Hepatocyte (in vitro differentiated cells): ENCODE measurements at regions not wholly inside any gene's neighbourhood (a gene's known extent, or its start where the extent isn't known, plus 50 kb on each side); places are given as distances from the start of the nearest gene placed in this dataset.

ENCODE experiments used
- EZH2 ChIP-seq: fragments of 200-600 bp; sonication (generic); IDR thresholded peaks from 2 replicates; pipeline ENCODE4 v1.6.1; 2016; ENCODE audit warnings: antibody characterized with exemption, mild to moderate bottlenecking, borderline replicate concordance
- EZH2phosphoT487 ChIP-seq: fragments of 200-600 bp; sonication (generic); IDR thresholded peaks from one replicate; pipeline ENCODE4 v1.6.1; 2018; ENCODE audit warnings: antibody characterized with exemption, mild to moderate bottlenecking, low read depth, moderate library complexity; ENCODE audit not compliant: unreplicated experiment, severe bottlenecking
- TF ChIP-seq, protein P1 (sequence below): fragments of 200-600 bp; sonication (generic); IDR thresholded peaks from 2 replicates; pipeline ENCODE4 v1.5.1; 2016; ENCODE audit warnings: antibody characterized with exemption, mild to moderate bottlenecking; ENCODE audit not compliant: poor library complexity

DNA sequence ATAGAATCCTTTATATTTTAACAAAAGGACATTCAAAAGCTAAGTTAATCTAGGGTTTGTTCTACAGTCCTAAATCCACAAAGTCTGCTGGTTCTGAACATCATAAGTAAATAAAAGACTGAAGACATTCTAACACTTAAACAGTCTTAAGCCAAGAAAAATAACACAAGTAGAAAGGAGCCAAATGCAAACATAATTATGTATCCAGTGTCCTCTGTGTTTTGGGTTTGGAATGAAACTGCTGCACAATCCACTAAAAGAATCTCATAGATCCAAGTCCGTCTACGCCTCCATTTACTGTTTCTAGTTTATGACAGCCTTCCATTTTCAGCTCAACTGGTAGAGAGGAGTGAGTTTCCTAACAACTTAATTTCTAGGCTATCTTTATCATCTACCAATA lies 623.6 kb upstream of the FZD8 start:
- TF ChIP-seq, protein P1, sequence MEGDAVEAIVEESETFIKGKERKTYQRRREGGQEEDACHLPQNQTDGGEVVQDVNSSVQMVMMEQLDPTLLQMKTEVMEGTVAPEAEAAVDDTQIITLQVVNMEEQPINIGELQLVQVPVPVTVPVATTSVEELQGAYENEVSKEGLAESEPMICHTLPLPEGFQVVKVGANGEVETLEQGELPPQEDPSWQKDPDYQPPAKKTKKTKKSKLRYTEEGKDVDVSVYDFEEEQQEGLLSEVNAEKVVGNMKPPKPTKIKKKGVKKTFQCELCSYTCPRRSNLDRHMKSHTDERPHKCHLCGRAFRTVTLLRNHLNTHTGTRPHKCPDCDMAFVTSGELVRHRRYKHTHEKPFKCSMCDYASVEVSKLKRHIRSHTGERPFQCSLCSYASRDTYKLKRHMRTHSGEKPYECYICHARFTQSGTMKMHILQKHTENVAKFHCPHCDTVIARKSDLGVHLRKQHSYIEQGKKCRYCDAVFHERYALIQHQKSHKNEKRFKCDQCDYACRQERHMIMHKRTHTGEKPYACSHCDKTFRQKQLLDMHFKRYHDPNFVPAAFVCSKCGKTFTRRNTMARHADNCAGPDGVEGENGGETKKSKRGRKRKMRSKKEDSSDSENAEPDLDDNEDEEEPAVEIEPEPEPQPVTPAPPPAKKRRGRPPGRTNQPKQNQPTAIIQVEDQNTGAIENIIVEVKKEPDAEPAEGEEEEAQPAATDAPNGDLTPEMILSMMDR, result no peak
- no peak for TF ChIP-seq EZH2
- TF ChIP-seq EZH2phosphoT487, result no peak
